Mesenchymal stem cell (in vitro differentiated cells and primary cell): ENCODE measurements at regions not wholly inside any gene's neighbourhood (a gene's known extent, or its start where the extent isn't known, plus 50 kb on each side); places are given as distances from the start of the nearest gene placed in this dataset.

ENCODE experiments used
- DNase-seq: peaks from one replicate; pipeline ENCODE4 v3.0.0-alpha.2; 2013
- H2AFZ ChIP-seq: one replicate; pipeline ENCODE4 v1.6.1; 2013; ENCODE audit warnings: low read depth, mild to moderate bottlenecking, control low read depth, inconsistent platforms, low read length, moderate library complexity
- H2AK5ac ChIP-seq: 2 replicates; pipeline ENCODE4 v1.6.1; 2013; ENCODE audit warnings: low read length, moderate library complexity, mild to moderate bottlenecking, inconsistent platforms; ENCODE audit not compliant: severe bottlenecking
- H2BK120ac ChIP-seq: one replicate; pipeline ENCODE4 v1.6.1; 2013; ENCODE audit warnings: low read depth, mild to moderate bottlenecking, inconsistent platforms, low read length, moderate library complexity
- H2BK12ac ChIP-seq, 2 experiments: one replicate each; pipeline ENCODE4 v1.6.1; 2013; ENCODE audit warnings: inconsistent platforms in 2 of 2, low read length in 2 of 2, mild to moderate bottlenecking in 2 of 2, moderate library complexity in 2 of 2, control low read depth in 1 of 2
- H2BK15ac ChIP-seq: one replicate; pipeline ENCODE4 v1.6.1; 2013; ENCODE audit warnings: mild to moderate bottlenecking, low read depth, inconsistent platforms; ENCODE audit not compliant: poor library complexity, severe bottlenecking
- H2BK5ac ChIP-seq: 2 replicates; pipeline ENCODE4 v1.6.1; 2013; ENCODE audit warnings: low read depth, mild to moderate bottlenecking, low read length, control low read depth, inconsistent platforms; ENCODE audit not compliant: poor library complexity, severe bottlenecking
- H3K14ac ChIP-seq, 2 experiments: one replicate each; pipeline ENCODE4 v1.6.1; 2013; ENCODE audit warnings: inconsistent platforms in 2 of 2, low read length in 2 of 2, control low read depth in 1 of 2, mild to moderate bottlenecking in 1 of 2, moderate library complexity in 1 of 2
- H3K18ac ChIP-seq, 2 experiments: one replicate each; pipeline ENCODE4 v1.6.1; 2013; ENCODE audit warnings: inconsistent platforms in 2 of 2, low read length in 2 of 2, control low read depth in 1 of 2, low read depth in 1 of 2, mild to moderate bottlenecking in 1 of 2
- H3K23ac ChIP-seq, 2 experiments: one replicate each; pipeline ENCODE4 v1.6.1; 2013; ENCODE audit warnings: inconsistent platforms in 2 of 2, low read length in 2 of 2, mild to moderate bottlenecking in 2 of 2, moderate library complexity in 2 of 2, control low read depth in 1 of 2
- H3K27ac ChIP-seq: 2 replicates; pipeline ENCODE4 v1.5.1; 2013; ENCODE audit warnings: mild to moderate bottlenecking, moderate library complexity, low read length, control low read depth, inconsistent platforms; ENCODE audit not compliant: poor library complexity, severe bottlenecking
- H3K27me3 ChIP-seq, 2 experiments: 2 replicates each; pipeline versions ENCODE4 v1.6.1 to v1.7.0; 2013; ENCODE audit warnings: low read length in 2 of 2, mild to moderate bottlenecking in 2 of 2, moderate library complexity in 2 of 2, control low read depth in 1 of 2, inconsistent platforms in 1 of 2; ENCODE audit not compliant: control insufficient read depth in 1 of 2, insufficient read depth in 1 of 2
- H3K36me3 ChIP-seq, 2 experiments: 2 replicates each; pipeline versions ENCODE4 v1.6.1 to v1.7.0; 2013; ENCODE audit warnings: low read length in 2 of 2, control low read depth in 1 of 2, inconsistent platforms in 1 of 2, low read depth in 1 of 2, mild to moderate bottlenecking in 1 of 2; ENCODE audit not compliant: insufficient read depth in 2 of 2, control insufficient read depth in 1 of 2
- H3K4ac ChIP-seq, 2 experiments: one replicate each; pipeline ENCODE4 v1.6.1; 2013; ENCODE audit warnings: inconsistent platforms in 2 of 2, low read length in 2 of 2, mild to moderate bottlenecking in 2 of 2, moderate library complexity in 2 of 2, control low read depth in 1 of 2, low read depth in 1 of 2
- H3K4me1 ChIP-seq: 2 replicates; pipeline ENCODE4 v1.6.1; 2013; ENCODE audit warnings: low read depth, low read length, control low read depth; ENCODE audit not compliant: control insufficient read depth, insufficient read depth
- H3K4me2 ChIP-seq: 2 replicates; pipeline ENCODE4 v1.6.1; 2013; ENCODE audit warnings: low read length, mild to moderate bottlenecking, inconsistent platforms; ENCODE audit not compliant: poor library complexity, severe bottlenecking
- H3K4me3 ChIP-seq, 2 experiments: 2 replicates each; pipeline versions ENCODE4 v1.5.1 to v1.7.0; 2013; ENCODE audit warnings: low read length in 2 of 2, mild to moderate bottlenecking in 2 of 2, control low read depth in 1 of 2, low read depth in 1 of 2; ENCODE audit not compliant: insufficient read depth in 1 of 2
- H3K79me1 ChIP-seq: replicated peaks from 2 replicates; pipeline ENCODE4 v1.6.1; 2013; ENCODE audit warnings: mild to moderate bottlenecking, control low read depth, low read length, inconsistent platforms; ENCODE audit not compliant: poor library complexity, severe bottlenecking
- H3K9ac ChIP-seq: 2 replicates; pipeline ENCODE4 v1.7.0; 2013; ENCODE audit warnings: mild to moderate bottlenecking, low read length, moderate library complexity
- H3K9me3 ChIP-seq: 2 replicates; pipeline ENCODE4 v1.7.0; 2013; ENCODE audit warnings: mild to moderate bottlenecking, low read length; ENCODE audit not compliant: control insufficient read depth
- H4K8ac ChIP-seq: one replicate; pipeline ENCODE4 v1.6.1; 2013; ENCODE audit warnings: inconsistent platforms, mild to moderate bottlenecking, low read length, moderate library complexity
- H4K91ac ChIP-seq: one replicate; pipeline ENCODE4 v1.6.1; 2013; ENCODE audit warnings: mild to moderate bottlenecking, low read length, inconsistent platforms
- WGBS: methylation state at CpG from one replicate; pipeline ENCODE4 v1.1.7; 2013; ENCODE audit warnings: mixed read lengths; 5-methylcytosine and 5-hydroxymethylcytosine counted together

DNA sequence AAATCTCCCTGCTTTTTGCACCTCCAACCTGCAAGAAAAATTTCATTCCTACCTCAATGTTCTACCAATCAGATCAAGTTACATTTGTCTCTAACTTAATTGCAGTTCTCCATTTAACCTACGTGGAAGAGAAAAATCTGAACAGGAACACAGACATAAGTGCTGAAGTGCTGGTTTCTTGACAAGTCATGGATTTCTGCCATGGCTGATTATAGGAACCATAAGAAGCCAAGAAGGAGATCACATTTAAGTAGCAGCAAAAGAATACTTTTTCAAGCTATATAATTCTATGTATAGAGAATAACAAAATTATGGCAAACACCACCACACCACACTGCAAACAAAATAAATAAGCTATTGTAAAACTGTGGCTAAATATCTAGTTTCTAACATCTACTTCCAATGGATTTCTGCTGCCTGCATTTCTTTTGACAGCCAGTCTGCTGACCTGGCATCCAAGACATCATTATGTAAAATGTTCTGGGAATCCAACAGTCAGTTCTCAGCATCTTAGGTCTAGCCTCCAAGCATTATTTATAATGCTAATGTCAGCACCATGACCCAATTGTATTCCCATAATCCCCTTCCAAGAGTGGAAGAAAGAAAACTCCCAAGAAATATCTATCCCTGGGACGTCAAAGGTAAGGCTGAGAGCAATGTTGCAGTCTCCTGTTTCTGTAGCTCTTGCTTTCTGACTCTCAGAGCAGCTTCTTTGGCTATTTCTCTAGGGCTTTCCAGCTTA lies 50.8 kb upstream of the GAB1 start:
- Histone ChIP-seq H3K27me3 (no peaks in the 10 kb centered on the region), H3K79me1 (no peaks in the 10 kb centered on the region), H2AFZ (no peak overlapping the region), H3K23ac (no peak overlapping the region), H4K91ac (no peak overlapping the region), H3K18ac (no peak overlapping the region), H2BK15ac (no peak overlapping the region), H3K14ac (no peak overlapping the region), H3K4me2 (no peak overlapping the region), H3K9me3 (no peaks in the 10 kb centered on the region), H3K9ac (peak overlapping the region; percentile 87), H2BK5ac (no peak overlapping the region), H3K27ac (no peak overlapping the region), H3K36me3 (no peaks in the 10 kb centered on the region), H3K4me1 (no peaks in the 10 kb centered on the region), H3K4me3 (peak overlapping the region in 1 of 2 experiments; percentile 48), H4K8ac (no peak overlapping the region), H2BK120ac (no peak overlapping the region), H3K4ac (no peak overlapping the region), H2AK5ac (no peak overlapping the region), H2BK12ac (no peak overlapping the region)
- WGBS: 69% methylated on average over 2 of the region's 2 CpGs
- no peak for DNase-seq

DNA sequence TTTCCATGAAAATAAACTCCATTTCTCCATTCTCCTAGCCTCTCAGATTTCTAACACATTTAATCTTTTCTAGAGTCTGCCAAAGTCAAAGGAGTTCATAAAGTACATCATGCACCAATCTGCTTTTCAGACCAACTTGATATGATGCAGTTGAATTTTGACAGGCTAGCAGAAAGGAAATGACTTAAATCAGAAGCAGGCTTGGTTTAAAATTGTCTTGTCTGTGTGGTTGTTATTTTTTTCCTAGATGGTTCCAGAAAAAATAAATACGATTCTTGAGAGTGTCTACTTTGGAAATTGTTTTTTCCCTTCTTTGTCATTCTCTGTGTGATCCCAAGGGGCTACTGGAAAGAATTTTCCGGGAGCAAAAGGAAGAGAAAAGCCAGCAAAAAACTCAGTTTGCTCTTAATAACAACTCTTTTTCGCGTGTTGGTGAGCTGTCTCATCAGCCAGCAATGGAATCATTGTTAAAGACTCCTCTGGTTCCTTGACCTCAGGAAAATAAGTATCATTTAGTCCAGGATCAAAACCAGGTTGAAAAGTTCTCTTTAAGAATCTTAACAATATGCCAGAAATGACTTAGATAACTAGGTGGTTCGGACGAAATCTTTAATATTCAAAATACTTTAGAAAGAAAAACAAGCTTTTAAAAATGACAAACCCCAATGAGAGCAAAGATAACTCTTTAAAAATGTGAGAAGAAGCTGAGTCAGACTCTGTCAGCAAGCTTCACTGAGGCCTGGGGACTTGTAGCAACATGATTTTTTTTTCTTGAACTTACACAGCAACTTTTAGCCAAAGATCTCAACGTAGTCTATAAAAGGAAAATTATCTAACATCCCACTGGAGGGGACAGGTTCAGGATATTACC lies 49.7 kb upstream of the GAB1 start:
- Histone ChIP-seq H3K79me1 (no peaks in the 10 kb centered on the region), H2BK15ac (no peak overlapping the region), H3K27ac (peak overlapping the region; percentile 80), H3K4me3 (peak overlapping the region in 1 of 2 experiments; percentile 48), H3K4me1 (no peaks in the 10 kb centered on the region), H3K14ac (no peak overlapping the region), H3K36me3 (no peaks in the 10 kb centered on the region), H3K4me2 (peak overlapping the region; percentile 35), H2BK120ac (no peak overlapping the region), H2AK5ac (no peak overlapping the region), H2BK12ac (no peak overlapping the region), H3K9ac (peak overlapping the region; percentile 87), H4K91ac (no peak overlapping the region), H3K9me3 (no peaks in the 10 kb centered on the region), H2AFZ (no peak overlapping the region), H4K8ac (no peak overlapping the region), H3K23ac (no peak overlapping the region), H3K18ac (no peak overlapping the region), H3K27me3 (no peaks in the 10 kb centered on the region), H2BK5ac (no peak overlapping the region), H3K4ac (no peak overlapping the region)
- WGBS: 48% methylated on average over 5 of the region's 7 CpGs
- peak; percentile 51 for DNase-seq
